GM21528 (cell line): ENCODE measurements at regions not wholly inside any gene's neighbourhood (a gene's known extent, or its start where the extent isn't known, plus 50 kb on each side); places are given as distances from the start of the nearest gene placed in this dataset.
"Not testable (repeated sequence)": the region's sequence is repeated elsewhere in the genome, so short reads cannot be mapped to it uniquely, and the experiment has no call there.

ENCODE experiments used
- ATAC-seq: cut with Tn5 transposase; IDR thresholded peaks from one replicate; pipeline ENCODE4 v1.9.1; 2021; ENCODE audit warnings: mild to moderate bottlenecking, moderate library complexity; ENCODE audit not compliant: unreplicated experiment, low FRiP score

DNA sequence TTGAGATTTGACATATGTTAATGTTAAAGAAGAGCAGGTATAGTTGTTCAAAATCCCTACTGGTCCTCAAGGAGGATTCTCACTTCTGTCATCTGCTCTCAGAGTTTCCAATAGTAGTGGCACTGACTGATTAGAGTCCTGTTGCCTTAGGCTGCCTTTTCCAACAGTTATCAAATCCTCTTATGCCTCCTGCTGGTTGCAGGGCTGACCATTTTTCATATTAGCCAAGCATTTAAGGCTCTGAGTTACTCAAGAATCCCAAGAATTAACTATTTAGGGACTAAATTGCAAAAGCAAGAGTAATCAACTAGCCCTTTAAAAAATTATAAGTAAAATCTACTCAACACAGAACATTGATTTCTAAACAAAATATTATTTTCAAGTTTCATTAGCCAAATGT is 212.0 kb upstream of the CHORDC1 start:
- ATAC-seq: no peak

DNA sequence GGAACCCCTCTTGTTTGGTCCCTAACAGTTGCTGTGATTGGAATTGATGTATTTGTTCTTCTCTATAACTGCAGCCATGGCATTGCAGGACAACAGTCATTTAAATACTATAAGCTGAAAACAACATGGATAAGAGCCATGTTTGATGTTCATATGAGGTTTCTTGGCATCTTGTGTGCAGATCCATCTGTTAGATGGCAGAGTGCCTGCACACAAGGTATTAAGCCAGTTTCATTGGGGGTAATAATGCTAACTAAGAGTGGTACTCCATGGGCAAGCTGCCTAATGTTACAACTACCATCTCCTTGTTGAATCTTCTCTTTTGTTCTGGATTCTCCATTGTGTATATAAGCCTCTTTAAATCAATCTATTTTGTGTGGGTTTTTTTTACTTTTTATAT is 206.0 kb upstream of the CHORDC1 start:
- ATAC-seq: no peak

DNA sequence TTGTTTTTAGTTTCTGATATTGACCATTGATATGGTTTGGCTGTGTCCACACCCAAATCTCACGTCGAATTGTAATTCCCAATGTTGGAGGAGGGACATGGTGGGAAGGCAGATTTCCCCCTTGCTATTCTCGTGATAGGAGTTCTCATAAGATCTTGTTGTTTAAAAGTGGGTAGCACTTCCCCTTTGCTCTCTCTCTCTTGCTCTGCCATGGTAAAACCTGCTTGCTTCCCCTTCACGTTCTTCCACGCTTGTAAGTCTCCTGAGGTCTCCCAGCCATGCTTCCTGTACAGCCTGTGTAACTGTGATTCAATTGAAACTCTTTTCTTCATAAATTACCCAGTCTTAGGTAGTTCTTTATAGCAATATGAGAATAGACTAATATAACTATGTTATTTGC is 203.6 kb upstream of the CHORDC1 start:
- no peak for ATAC-seq

DNA sequence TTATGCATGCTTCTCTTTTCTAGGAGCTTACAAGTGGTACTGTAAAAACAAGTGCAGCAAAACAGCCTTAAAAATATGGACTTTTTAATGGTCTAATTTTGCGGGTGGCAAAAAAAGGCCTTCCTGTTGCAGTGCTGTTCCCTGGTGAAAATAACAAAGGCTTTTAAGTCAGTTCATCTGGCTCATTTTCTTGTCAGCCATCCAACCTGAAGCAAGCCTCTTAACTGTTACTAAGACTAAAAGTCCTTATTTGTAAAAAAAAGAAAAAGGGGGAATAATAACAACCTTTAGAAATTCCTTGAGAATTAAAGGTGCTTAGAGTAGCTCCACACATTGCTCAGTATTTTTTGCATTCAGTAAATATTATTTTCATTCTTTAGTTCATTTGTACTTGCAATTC is 200.5 kb upstream of the CHORDC1 start:
- no peak for ATAC-seq

DNA sequence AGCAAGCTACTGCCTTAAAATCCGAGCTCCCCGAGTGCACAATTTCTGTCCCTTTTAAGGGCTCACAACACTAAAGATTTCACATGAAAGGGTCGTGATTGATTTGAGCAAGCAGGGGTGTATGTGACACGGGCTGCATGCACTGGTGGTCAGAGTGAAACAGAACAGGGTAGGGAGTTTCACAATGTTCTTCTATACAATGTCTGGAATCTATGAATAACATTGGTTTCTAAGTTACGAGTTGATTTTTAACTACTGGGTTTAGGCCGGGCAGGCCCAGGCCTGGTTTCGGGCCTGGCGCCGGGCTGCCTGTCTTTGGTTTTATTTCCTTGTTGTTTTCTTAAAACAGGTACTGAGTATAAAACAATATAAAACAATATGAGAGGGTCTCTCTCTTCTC is 199.9 kb upstream of the CHORDC1 start:
- not testable (repeated sequence) for ATAC-seq

DNA sequence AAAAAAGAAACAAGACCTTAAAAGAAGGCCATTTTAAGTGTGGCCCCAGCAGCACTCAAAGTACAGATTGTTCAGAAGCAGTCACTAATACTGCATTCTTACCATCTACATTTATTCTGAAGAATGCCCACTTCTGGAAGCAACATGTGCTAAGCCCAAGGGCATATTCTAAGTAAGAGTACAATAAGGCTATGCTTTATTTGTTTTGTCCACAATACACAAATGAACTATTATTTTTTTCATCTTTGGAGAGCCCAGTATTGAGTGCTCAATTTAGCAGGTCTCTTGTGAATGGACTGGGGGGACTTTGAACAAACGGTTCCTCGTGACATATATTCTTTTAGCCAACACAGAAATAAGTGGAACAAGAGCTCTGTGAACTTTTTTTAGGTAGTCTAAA is 191.4 kb upstream of the CHORDC1 start:
- ATAC-seq: no peak

DNA sequence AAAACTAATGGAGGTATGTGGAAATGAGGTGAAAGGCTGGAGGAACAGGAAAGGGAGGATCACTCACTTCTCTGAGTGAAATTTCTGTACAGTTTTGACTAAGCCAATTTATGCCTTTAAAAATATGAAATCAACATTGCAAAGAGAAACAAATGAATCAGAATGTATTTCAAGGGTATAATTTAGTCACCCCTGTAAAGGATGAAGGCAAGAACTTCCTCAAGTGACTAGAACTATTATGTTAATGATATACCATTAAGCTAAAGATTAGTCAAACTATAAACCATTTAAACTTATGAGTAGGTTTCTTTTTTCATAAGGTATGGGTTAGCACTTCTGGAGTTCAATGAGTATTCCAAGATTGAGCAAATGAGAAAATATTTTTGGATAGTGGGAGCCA is 184.5 kb upstream of the CHORDC1 start:
- no peak for ATAC-seq

DNA sequence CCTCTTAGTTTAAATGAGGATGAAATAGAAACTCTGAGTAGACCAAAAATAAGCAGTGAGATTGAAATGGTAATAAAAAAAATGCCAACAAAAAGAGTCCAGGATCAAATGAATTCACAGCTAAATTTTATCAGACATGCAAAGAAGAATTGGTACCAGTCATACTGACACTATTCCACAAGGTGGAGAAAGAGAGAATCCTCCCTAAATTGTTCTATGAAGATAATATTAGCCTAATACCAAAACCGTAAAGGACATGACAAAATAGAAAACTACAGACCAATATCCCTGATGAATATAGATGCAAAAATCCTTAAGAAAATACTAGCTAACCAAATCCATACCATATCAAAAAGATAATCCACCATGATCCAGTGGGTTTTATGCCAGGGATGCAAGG is 169.8 kb upstream of the CHORDC1 start:
- no peak for ATAC-seq

DNA sequence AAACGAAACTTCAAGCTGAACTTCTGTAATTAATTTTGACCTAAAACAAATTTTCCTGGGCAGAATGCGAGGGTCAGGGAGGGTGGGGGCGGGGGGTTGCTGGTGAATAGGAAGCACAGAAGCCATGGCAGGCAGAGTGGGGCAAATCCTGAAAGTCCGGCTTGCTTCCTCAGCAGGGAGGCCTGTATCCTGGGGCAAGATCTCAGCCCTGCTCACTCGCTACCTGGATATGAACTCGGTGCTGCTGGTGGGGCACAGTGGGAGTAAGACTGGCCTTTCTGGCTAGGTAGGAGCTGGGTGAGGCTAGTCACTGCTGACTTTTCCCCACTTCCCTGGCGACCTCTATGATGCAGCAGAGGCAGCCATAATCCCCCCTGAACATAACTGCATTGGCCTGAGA is 168.9 kb upstream of the CHORDC1 start:
- no peak for ATAC-seq

DNA sequence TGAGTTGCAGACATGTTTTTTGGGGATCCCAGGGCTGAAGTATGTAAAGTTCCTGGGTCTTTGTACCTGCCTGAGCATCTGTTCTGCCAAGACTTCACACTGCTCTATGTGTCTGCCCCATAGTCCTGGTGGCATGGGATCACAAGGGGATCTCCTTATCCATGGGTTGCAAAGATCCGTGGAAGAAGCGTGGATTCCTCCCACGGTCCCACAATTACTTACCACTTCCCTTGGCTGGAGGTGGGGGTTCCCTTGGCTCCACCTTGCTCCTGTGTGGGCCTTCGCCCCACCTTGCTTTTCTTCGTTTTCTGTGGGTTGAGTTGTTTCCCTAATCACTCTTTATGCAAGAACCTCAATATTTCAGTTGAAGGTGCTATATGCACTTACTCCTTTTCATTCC is 157.4 kb upstream of the CHORDC1 start:
- ATAC-seq: no peak

DNA sequence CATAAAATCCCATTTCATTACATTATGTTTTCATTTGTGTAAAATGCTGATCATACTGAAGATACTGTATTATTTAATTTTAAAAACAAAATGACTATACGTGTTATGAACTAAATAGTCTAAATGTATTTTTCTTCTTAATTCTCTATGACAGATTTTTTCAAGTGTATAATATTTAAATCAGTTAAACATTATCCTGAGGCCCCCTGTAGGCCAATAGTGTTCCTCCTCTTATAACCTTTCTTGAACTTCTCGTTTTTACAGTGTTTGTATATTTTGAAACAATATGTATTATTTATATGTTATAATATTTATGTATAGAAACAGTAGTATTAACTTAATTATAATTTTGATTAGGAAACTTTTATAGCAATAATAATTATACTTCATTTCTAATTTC is 151.1 kb upstream of the CHORDC1 start:
- no peak for ATAC-seq

DNA sequence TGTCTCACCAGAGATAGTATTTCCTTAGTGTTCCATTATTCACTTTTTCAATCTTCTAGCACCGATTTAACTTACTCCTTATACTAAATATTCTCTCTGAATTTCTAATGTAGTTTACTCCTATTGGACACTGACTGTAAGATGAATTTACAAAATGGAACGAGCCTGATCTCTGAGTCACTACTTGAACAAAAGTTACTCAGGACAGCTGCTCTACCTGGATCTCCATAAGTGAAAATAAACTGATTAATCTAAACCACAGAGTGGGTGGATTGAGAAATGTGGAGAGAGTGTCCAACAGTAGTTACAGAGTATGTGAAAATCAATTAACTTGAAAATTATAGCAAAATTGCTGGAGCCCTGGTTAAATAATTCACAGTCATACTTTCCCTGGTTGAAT is 141.7 kb upstream of the CHORDC1 start:
- no peak for ATAC-seq

DNA sequence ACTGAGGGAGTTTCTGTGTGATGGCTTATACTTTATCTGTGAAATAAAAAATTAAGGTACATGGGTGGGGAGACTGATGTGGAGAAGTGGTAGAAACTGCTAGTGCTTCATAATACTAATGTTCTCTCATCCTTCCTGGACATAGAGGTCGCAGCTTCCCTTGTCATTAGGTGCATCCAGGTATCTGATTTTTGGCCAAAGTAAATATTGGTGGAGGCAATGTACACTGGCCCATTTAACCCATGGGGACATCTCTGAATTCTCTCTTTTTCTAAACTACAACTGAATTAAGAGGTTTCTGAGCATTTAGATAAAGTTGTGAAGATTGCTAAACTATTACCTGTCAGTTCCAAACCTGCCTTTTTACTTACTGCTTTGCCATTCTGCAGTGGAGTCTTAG is 140.9 kb upstream of the CHORDC1 start:
- no peak for ATAC-seq

DNA sequence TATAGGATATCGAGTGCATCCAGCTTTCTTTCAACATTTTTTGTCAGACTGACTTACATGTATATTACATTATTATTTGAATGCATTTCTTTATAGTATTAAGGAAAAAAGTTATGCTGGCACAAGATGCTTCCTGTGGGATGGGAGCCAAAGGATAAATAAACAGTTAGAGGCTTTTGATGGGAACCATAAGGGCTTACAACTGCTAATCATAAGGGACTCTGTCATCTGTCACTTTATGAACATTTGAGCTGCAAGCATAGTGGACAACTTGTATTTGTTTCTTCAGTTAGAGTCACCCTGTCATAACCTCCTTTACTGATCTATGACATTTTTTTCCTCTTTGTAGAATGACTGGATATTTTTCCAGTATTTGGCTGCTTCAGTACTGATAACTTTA is 132.4 kb upstream of the CHORDC1 start:
- ATAC-seq: no peak

DNA sequence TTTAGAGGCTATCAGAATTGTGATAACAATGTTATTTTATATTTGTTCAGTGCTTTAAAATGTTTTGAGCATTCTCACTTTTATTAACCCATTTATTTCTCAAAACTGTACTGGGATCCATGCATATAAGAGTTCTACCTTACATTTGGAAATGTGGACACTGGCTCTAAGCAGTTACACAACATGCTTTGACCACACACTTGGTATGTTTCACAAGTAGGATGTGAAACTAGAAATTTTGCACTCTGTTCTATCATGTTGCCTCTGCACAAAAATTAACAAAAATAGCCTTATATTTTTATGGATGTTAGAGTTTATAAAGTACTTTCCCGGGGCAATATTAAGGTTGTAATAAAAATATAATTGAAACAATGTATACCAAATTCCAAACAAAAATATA is 126.9 kb upstream of the CHORDC1 start:
- ATAC-seq: no peak

DNA sequence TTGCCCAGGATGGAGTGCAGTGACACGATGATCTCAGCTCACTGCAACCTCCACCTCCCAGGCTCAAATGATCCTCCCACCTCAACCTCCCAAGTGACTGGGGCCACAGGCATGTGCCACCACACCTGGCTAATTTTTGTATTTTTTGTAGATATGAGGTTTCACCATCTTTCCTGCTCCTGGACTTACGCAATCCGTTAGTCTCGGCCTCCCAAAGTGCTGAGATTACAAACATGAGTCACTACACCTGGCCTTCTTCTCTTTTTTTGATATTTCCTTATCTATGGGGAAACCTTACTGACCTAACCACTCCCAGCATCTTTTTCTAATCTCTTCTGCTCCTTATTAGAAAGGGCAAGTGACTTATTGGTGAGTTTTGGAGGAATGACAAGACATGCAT is 121.7 kb upstream of the CHORDC1 start:
- ATAC-seq: no peak

DNA sequence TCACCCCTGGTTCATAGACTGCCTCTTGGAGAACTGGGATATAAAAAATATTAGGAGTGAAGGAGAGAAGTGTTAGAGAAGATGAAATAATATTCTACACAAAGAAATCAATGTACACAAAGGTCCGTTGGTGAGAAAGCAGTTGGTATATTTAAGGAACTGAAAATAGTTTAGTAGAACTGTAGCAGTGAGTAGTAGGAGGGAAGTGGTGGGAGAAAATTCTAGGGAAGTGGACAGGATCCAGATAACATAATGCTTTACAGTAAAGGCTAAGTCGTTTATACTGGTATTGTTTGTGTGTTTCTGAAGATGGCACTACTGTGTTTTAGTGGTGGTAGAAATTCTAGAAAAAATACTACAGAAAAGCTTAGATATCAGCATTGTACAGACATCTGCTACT is 120.8 kb upstream of the CHORDC1 start:
- ATAC-seq: no peak

DNA sequence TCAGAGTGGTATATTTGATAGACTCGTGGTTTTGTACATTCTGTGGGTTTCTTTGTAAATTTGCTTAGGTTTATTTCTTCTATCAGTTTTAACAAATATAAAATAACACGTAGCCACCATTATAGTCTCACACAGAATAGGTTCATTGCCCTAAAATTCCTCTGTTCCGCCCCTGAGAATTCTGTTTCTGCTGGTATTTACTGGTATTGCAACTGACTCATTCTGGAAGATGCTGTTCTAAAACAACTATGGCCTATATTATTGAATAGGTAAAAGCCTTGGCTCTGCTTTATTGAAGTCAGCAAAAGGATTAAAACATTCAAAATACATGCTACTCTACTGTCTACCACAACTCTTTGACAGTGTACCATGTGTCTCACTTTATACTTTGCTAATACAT is 119.1 kb upstream of the CHORDC1 start:
- no peak for ATAC-seq

DNA sequence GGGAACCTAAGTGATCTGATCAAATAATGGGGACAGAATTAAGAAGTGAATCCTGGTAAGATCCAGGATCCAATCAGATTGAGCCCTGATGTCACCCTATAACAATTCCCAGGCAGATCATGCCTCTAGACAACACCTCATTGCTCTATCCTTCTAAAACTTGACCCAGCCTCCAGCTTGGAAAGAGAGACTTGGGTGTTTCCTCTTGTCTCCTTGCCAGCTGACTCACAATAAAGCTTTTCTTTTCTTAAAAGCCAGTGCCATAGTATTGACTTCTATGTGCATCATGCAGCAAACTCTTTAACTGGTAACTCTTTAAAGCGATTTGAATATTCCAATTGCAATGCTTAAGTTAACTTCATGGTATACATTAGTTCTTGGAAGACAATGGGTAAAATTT is 109.6 kb upstream of the CHORDC1 start:
- no peak for ATAC-seq

DNA sequence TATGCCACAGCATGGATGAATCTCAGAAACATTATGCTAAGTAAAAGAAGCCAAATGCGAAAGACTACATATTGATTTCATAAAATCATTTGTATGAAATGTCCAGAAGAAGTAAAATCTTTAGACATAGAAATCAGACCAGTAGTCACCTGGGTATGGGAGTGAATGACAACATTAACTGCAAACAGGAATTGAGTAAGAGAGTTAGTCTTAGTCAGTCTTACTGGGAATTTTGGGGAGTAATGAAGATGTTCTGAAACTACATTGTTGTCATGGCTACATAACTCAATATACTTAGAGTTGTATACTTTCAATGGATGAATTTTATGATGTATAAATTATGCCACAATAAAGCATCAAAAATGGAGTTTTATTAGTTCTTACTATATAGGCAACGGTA is 107.8 kb upstream of the CHORDC1 start:
- ATAC-seq: no peak

DNA sequence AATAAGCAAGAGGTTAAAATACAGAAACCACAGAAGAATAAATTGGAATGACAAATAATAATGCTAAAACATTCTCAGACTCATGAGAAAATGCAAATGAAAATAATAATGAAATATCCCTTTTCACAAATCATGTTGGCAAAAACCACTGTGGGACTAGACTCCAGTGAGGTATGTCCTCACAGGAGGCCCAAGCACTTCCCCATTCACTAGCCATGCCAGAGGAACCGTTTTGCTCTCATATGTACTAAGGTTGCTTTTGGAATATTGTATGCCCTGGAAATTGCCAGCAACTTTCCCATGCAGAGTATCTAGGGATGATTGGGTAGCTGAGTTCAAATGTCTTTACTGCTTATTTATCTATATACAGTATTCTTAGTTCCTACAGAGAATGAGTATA is 106.2 kb upstream of the CHORDC1 start:
- no peak for ATAC-seq

DNA sequence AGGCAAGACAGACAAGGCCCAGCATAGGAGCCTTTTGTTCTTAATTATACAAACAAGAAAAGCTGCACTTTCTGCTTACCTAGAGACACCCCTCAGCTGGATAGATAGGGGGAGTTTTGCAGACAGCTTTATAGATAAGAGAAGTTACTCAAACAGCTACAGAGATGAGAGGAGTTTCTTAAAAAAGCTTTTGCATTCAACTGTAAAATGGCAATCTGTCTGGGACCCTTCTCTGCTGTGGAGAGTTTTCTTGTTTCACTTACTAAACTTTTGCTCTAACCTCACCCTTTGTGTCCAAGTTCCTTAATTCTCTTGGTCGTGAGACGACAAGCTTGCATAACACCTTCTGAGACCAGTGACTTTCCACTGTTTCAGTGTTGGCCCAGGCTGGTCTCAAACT is 103.8 kb upstream of the CHORDC1 start:
- no peak for ATAC-seq

DNA sequence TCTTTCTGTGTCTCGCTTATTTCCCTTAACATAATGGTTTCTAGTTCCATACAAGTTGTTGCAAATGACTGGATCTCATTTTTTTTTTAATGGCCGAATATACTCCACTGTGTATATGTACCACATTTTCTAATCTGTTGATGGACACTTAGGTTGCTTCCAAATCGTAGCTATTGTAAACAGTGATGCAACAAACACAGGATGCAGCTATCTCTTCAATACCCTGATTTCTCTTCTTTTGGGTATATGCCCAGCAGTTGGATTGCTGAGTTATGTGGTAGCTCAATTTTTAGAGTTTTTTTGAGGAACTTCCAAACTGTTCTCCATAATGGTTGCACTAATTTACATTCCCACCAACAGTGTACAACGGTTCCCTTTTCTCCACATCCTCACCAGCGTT is 100.4 kb upstream of the CHORDC1 start:
- ATAC-seq: no peak

DNA sequence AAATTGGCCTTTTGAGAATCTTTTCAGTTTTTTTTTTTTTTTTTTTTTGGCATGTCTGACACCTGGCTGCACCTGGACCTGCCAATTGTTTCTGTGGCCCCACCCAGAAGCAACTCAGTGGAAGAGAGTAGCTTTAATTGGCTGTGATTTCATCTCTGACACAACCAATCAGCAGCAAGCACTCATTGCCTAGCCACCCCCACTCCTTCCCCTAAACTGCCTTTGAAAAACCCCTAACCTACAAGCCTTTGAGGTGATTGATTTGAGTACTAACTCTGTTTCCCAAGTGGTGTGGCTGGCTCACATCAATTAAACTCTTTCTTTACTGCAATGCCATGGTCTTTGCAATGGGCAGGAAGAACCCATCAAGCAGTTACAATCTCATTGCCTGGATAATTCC is 98.2 kb upstream of the CHORDC1 start:
- no peak for ATAC-seq
